ENCODE measurements at regions not wholly inside any gene's neighbourhood (a gene's known extent, or its start where the extent isn't known, plus 50 kb on each side); places are given as distances from the start of the nearest gene placed in this dataset.

DNA sequence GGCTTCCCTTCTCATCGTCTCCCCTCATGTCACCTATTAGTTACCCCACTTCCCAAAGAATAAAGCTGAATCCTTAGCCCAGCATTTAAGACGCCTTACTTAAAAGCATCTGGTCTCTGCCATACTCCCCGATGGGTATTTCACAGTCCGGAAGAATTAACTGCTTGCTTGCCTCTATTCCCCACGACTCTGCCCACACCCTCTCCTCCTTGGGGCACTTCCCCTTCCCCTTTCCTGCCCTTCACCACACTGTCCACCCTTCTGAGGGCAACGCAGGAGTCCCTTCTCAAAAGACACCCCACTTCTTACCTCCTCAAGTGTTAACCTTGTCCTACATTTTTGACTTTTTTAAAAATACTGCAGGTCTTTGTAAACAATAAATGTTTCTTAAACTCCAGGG, 60.1 kb upstream of the RMP24 start:
- Mint-ChIP-seq H3K4me3 (no peak overlapping the region), H3K4me1 (peaks cover 8% of the 10 kb centered on the region), H3K9me3 (no peaks in the 10 kb centered on the region), H3K27ac (peak overlapping the region; percentile 67), H3K36me3 (ENCODE audit: low read depth) (peaks cover 4% of the 10 kb centered on the region), H3K27me3 (ENCODE audit: insufficient read depth) (no peaks in the 10 kb centered on the region)
- no peak overlapping the region for H3K4me3 ChIP-seq (ENCODE audit: low read length)
- H3K27me3 ChIP-seq (ENCODE audit: control insufficient read depth, insufficient read depth, low read length, poor library complexity, severe bottlenecking): no peaks in the 10 kb centered on the region
- TF ChIP-seq, protein P1, sequence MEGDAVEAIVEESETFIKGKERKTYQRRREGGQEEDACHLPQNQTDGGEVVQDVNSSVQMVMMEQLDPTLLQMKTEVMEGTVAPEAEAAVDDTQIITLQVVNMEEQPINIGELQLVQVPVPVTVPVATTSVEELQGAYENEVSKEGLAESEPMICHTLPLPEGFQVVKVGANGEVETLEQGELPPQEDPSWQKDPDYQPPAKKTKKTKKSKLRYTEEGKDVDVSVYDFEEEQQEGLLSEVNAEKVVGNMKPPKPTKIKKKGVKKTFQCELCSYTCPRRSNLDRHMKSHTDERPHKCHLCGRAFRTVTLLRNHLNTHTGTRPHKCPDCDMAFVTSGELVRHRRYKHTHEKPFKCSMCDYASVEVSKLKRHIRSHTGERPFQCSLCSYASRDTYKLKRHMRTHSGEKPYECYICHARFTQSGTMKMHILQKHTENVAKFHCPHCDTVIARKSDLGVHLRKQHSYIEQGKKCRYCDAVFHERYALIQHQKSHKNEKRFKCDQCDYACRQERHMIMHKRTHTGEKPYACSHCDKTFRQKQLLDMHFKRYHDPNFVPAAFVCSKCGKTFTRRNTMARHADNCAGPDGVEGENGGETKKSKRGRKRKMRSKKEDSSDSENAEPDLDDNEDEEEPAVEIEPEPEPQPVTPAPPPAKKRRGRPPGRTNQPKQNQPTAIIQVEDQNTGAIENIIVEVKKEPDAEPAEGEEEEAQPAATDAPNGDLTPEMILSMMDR (conservative IDR thresholded peaks at IDR 0.05): no peak
- H3K9ac ChIP-seq (ENCODE audit: extremely low read depth, low read length, poor library complexity, severe bottlenecking): no peak overlapping the region
- H3K27ac ChIP-seq (ENCODE audit: low read depth, low read length): no peak overlapping the region
- WGBS, 2 experiments (ENCODE audit: insufficient coverage in 1 of 2, insufficient read length in 1 of 2): 57 to 63% methylated on average over 5 to 6 of the region's 6 CpGs
- no peak for DNase-seq
- H3K4me1 ChIP-seq (ENCODE audit: control insufficient read depth, insufficient read depth, low read length): no peaks in the 10 kb centered on the region
- H3K9me3 ChIP-seq (ENCODE audit: control insufficient read depth, low read length): no peaks in the 10 kb centered on the region
- no peaks in the 10 kb centered on the region for H3K36me3 ChIP-seq (ENCODE audit: control insufficient read depth, insufficient read depth, low read length)

DNA sequence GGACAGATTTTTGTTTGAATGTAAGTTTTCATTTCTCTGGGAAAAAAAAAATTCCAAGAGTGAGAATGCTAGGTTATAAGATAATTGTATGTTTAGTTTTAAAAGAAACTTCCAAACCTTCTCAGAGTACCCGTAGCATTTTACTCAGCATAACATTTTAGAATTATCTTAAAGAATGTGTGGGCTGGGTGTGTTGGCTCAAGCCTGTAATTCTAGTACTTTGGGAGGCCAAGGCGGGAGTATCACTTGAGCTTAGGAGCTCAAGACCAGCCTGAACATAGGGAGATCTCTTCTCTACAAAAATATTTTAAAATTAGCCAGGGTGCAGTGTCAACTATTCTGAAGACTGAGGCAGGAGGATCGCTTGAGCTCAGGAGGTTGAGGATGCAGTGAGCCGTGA, 57.4 kb upstream of the RMP24 start:
- H3K36me3 Mint-ChIP-seq (ENCODE audit: low read depth): peaks cover 4% of the 10 kb centered on the region
- no peak overlapping the region for H3K27ac ChIP-seq (ENCODE audit: low read depth, low read length)
- H3K4me1 Mint-ChIP-seq: peaks cover 8% of the 10 kb centered on the region
- H3K9me3 ChIP-seq (ENCODE audit: control insufficient read depth, low read length): no peaks in the 10 kb centered on the region
- no peaks in the 10 kb centered on the region for H3K27me3 ChIP-seq (ENCODE audit: control insufficient read depth, insufficient read depth, low read length, poor library complexity, severe bottlenecking)
- no peak overlapping the region for H3K4me3 Mint-ChIP-seq
- no peak overlapping the region for H3K4me3 ChIP-seq (ENCODE audit: low read length)
- no peak overlapping the region for H3K27ac Mint-ChIP-seq
- H3K36me3 ChIP-seq (ENCODE audit: control insufficient read depth, insufficient read depth, low read length): no peaks in the 10 kb centered on the region
- no peaks in the 10 kb centered on the region for H3K9me3 Mint-ChIP-seq
- H3K4me1 ChIP-seq (ENCODE audit: control insufficient read depth, insufficient read depth, low read length): no peaks in the 10 kb centered on the region
- DNase-seq: no peak
- H3K27me3 Mint-ChIP-seq (ENCODE audit: insufficient read depth): no peaks in the 10 kb centered on the region
- TF ChIP-seq, protein P1 (conservative IDR thresholded peaks at IDR 0.05): no peak
- WGBS, 2 experiments (ENCODE audit: insufficient coverage in 1 of 2, insufficient read length in 1 of 2): 90% methylated on average over 3 of the region's 4 CpGs; no CpG with 5 or more reads in 1 of the 2 experiments
- no peak overlapping the region for H3K9ac ChIP-seq (ENCODE audit: extremely low read depth, low read length, poor library complexity, severe bottlenecking)

DNA sequence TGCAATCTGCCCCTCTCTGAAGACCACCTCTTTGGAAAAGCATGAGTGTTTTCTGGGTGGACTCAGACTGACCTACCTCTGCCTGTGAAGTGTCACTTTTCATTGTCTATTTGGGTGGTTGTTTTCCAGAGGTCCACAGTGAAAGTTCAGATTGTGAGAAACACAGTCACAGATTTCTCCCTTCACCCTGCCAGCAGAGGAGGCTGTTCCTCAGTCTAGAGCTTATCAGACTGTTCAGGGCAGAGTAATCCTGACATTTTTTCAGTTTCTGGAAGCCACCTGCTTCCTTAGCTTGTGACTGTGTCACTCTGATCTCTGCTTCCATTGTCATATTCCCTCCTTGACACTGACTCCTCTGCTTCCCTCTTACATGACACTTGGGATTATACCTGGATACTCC, 55.4 kb upstream of the RMP24 start:
- Mint-ChIP-seq H3K27ac (no peak overlapping the region), H3K4me1 (peaks cover 4% of the 10 kb centered on the region), H3K9me3 (no peaks in the 10 kb centered on the region), H3K4me3 (no peak overlapping the region), H3K27me3 (ENCODE audit: insufficient read depth) (no peaks in the 10 kb centered on the region), H3K36me3 (ENCODE audit: low read depth) (no peaks in the 10 kb centered on the region)
- no peak overlapping the region for H3K9ac ChIP-seq (ENCODE audit: extremely low read depth, low read length, poor library complexity, severe bottlenecking)
- H3K9me3 ChIP-seq (ENCODE audit: control insufficient read depth, low read length): no peaks in the 10 kb centered on the region
- no peaks in the 10 kb centered on the region for H3K36me3 ChIP-seq (ENCODE audit: control insufficient read depth, insufficient read depth, low read length)
- H3K27ac ChIP-seq (ENCODE audit: low read depth, low read length): no peak overlapping the region
- H3K27me3 ChIP-seq (ENCODE audit: control insufficient read depth, insufficient read depth, low read length, poor library complexity, severe bottlenecking): no peaks in the 10 kb centered on the region
- TF ChIP-seq, protein P1 (conservative IDR thresholded peaks at IDR 0.05): peak; percentile 63
- no peak for DNase-seq
- H3K4me3 ChIP-seq (ENCODE audit: low read length): no peak overlapping the region
- no peaks in the 10 kb centered on the region for H3K4me1 ChIP-seq (ENCODE audit: control insufficient read depth, insufficient read depth, low read length)

All from endodermal cell (in vitro differentiated cells).